ENCODE measurements at regions not wholly inside any gene's neighbourhood (a gene's known extent, or its start where the extent isn't known, plus 50 kb on each side); places are given as distances from the start of the nearest gene placed in this dataset.

DNA sequence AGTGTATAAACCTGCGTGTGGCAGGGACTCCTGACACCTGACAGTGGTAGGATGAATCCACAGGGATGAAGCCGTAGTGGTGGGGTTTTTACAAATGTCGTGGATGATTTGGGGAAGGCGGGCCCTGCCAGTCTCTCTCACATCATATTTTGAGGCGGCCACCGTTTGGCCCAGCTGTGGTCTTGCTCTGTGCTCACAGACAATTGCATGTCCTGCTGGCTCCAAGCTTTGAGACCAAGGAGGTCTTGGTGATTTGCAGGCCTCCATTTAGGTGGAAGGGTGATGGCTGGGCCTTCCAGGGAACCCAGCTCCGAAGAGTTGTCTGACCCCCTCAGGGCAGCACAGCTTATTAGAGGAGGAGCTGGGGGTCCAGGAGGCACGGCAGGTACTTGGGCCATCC is 151.1 kb upstream of the SHH start:
- DNase-seq (ENCODE audit: low read depth in 1 of 2, low spot score in 1 of 2) = no peak
- 95% methylated on average over 7 of the region's 8 CpGs for WGBS (ENCODE audit: missing lambda C conversion rate)
- no peak for ATAC-seq
- no peak overlapping the region for H3K4me3 ChIP-seq
- peaks cover 9% of the 10 kb centered on the region for H3K4me1 ChIP-seq
- no peak overlapping the region for H3K4me2 ChIP-seq
- peak overlapping the region in 1 of 2 experiments; percentile 52; a peak in 1 of 6 replicates for H3K27ac ChIP-seq
- TF ChIP-seq HOXB13 (CRISPR knock-in tag; IDR thresholded peaks at IDR 0.05; ENCODE audit: low read depth) = no peak
- TF ChIP-seq POLR2AphosphoS2 (conservative IDR thresholded peaks at IDR 0.05; ENCODE audit: low read length) = no peak
- no peak for TF ChIP-seq SREBF2 (IDR thresholded peaks at IDR 0.05)
- TF ChIP-seq MAZ (IDR thresholded peaks at IDR 0.05; ENCODE audit: borderline replicate concordance, low read depth, low read length) = no peak
- no peak for TF ChIP-seq ZFP36 (IDR thresholded peaks at IDR 0.05; ENCODE audit: borderline replicate concordance, partially characterized antibody)
- TF ChIP-seq TP53 (CRISPR knock-in tag; IDR thresholded peaks at IDR 0.05) = no peak
- TF ChIP-seq HDAC2 (IDR thresholded peaks at IDR 0.05) = no peak
- TF ChIP-seq USF2 (IDR thresholded peaks at IDR 0.05) = no peak
- no peak for TF ChIP-seq ATOH8 (CRISPR knock-in tag; IDR thresholded peaks at IDR 0.05; ENCODE audit: low read depth)
- no peak for TF ChIP-seq CHD4 (IDR thresholded peaks at IDR 0.05; ENCODE audit: borderline replicate concordance)
- TF ChIP-seq PBX3 (IDR thresholded peaks at IDR 0.05) = no peak
- TF ChIP-seq ZC3H11A (IDR thresholded peaks at IDR 0.05) = no peak
- no peak for TF ChIP-seq FOSL2 (IDR thresholded peaks at IDR 0.05)
- no peak for TF ChIP-seq FOSL2 (CRISPR knock-in tag; IDR thresholded peaks at IDR 0.05)
- no peak for TF ChIP-seq JUN (IDR thresholded peaks at IDR 0.05)
- TF ChIP-seq, protein P1, sequence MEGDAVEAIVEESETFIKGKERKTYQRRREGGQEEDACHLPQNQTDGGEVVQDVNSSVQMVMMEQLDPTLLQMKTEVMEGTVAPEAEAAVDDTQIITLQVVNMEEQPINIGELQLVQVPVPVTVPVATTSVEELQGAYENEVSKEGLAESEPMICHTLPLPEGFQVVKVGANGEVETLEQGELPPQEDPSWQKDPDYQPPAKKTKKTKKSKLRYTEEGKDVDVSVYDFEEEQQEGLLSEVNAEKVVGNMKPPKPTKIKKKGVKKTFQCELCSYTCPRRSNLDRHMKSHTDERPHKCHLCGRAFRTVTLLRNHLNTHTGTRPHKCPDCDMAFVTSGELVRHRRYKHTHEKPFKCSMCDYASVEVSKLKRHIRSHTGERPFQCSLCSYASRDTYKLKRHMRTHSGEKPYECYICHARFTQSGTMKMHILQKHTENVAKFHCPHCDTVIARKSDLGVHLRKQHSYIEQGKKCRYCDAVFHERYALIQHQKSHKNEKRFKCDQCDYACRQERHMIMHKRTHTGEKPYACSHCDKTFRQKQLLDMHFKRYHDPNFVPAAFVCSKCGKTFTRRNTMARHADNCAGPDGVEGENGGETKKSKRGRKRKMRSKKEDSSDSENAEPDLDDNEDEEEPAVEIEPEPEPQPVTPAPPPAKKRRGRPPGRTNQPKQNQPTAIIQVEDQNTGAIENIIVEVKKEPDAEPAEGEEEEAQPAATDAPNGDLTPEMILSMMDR (IDR thresholded peaks at IDR 0.05) = no peak
- TF ChIP-seq, protein P2, sequence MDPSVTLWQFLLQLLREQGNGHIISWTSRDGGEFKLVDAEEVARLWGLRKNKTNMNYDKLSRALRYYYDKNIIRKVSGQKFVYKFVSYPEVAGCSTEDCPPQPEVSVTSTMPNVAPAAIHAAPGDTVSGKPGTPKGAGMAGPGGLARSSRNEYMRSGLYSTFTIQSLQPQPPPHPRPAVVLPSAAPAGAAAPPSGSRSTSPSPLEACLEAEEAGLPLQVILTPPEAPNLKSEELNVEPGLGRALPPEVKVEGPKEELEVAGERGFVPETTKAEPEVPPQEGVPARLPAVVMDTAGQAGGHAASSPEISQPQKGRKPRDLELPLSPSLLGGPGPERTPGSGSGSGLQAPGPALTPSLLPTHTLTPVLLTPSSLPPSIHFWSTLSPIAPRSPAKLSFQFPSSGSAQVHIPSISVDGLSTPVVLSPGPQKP (IDR thresholded peaks at IDR 0.05; ENCODE audit: low read depth, low read length) = no peak
- TF ChIP-seq, protein P3, sequence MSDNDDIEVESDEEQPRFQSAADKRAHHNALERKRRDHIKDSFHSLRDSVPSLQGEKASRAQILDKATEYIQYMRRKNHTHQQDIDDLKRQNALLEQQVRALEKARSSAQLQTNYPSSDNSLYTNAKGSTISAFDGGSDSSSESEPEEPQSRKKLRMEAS (IDR thresholded peaks at IDR 0.05) = no peak
- no peak for TF ChIP-seq NPAS2 (CRISPR knock-in tag; IDR thresholded peaks at IDR 0.05; ENCODE audit: borderline replicate concordance)
- no peak for TF ChIP-seq RAD21 (conservative IDR thresholded peaks at IDR 0.05 in 1 of 2, IDR thresholded peaks at IDR 0.05 in 1 of 2)
- FAIRE-seq = no peak
- ChIA-PET CTCF (interaction anchor here (0.9 to 2.5 kb wide), 2 partner anchors 12 to 193 kb away, joined by 3 to 8 read pairs; no protein-coding TSS in a partner anchor), POLR2A (no interaction called here)
- no peaks in the 10 kb centered on the region for H3K9me3 ChIP-seq

DNA sequence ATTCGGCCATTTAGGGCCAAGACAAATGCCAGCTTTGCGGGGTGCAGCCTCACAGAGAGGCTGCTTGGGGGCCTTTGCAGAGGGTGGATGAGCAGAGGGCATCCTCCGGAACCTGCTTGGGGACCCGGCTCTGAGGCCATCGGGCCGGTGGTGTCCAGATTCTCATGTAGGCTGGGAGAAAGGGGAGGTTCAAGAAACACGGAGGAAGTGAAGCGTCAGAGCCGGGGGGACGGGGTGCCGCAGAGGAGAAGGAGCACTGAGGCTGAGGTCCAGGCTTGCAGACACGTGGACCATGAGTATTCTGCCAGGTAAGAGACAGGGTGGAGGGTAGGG is 150.7 kb upstream of the SHH start:
- Histone ChIP-seq H3K4me1 (peaks cover 9% of the 10 kb centered on the region), H3K27ac (peak overlapping the region in 1 of 2 experiments; percentile 52; a peak in 2 of 6 replicates)
- no peak for FAIRE-seq

More for the DNA sequence above, 150.7 kb upstream of the SHH start:
- no peak overlapping the region for H3K4me2 ChIP-seq
- H3K9me3 ChIP-seq = no peaks in the 10 kb centered on the region
- no peak for DNase-seq (ENCODE audit: low read depth in 1 of 2, low spot score in 1 of 2)
- H3K4me3 ChIP-seq = no peak overlapping the region
- WGBS (ENCODE audit: missing lambda C conversion rate) = 94% methylated on average over 11 of the region's 12 CpGs
- ChIA-PET POLR2A (no interaction called here), CTCF (interaction anchor here (0.9 to 2.5 kb wide), 3 partner anchors 9 to 194 kb away, joined by 3 to 8 read pairs (median 5); no protein-coding TSS in a partner anchor)
- no peak for TF ChIP-seq HOXB5 (CRISPR knock-in tag; IDR thresholded peaks at IDR 0.05)
- no peak for ATAC-seq
